ENCODE measurements at regions not wholly inside any gene's neighbourhood (a gene's known extent, or its start where the extent isn't known, plus 50 kb on each side); places are given as distances from the start of the nearest gene placed in this dataset.

DNA sequence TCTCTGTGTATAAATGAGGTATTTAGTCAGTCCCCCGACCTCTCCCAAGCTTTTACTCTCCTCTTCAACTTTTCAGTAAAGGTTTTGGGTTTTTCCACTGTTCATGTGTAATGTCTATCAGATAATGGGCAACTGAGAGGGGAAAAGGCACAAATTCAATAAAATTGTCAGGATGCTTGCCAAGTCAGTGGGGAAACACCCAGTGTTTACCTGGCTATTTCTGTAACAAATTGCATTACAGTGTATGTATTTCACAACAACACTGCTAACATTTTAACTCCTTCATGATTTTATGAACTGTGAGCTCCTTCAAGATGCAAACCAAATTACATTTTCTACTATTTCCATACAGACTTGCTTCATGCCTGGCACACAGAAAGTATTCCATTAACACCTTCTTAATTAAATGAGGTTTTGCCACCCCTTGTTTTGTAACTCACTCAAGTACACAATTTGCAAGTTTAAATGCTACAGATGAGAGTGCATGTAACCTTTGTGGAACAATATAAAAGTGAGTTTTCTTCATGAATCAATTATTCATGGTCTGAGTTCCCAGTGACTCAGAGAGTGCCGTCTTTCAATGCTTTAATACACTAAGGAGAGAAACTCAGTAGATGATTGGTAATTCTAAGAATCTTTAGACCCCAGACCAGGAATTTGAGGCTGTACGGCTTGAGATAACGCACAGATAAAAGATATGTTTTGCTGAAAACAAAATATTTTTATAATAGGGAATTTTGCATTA is 149.8 kb upstream of the TLL1 start:
- TF ChIP-seq, protein P1, sequence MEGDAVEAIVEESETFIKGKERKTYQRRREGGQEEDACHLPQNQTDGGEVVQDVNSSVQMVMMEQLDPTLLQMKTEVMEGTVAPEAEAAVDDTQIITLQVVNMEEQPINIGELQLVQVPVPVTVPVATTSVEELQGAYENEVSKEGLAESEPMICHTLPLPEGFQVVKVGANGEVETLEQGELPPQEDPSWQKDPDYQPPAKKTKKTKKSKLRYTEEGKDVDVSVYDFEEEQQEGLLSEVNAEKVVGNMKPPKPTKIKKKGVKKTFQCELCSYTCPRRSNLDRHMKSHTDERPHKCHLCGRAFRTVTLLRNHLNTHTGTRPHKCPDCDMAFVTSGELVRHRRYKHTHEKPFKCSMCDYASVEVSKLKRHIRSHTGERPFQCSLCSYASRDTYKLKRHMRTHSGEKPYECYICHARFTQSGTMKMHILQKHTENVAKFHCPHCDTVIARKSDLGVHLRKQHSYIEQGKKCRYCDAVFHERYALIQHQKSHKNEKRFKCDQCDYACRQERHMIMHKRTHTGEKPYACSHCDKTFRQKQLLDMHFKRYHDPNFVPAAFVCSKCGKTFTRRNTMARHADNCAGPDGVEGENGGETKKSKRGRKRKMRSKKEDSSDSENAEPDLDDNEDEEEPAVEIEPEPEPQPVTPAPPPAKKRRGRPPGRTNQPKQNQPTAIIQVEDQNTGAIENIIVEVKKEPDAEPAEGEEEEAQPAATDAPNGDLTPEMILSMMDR (IDR thresholded peaks at IDR 0.05; ENCODE audit: control insufficient read depth, extremely low read depth, insufficient read depth): no peak
- DNase-seq (ENCODE audit: low read depth): peak; percentile 21
- H3K4me3 ChIP-seq (ENCODE audit: low read depth, low read length): no peak overlapping the region

DNA sequence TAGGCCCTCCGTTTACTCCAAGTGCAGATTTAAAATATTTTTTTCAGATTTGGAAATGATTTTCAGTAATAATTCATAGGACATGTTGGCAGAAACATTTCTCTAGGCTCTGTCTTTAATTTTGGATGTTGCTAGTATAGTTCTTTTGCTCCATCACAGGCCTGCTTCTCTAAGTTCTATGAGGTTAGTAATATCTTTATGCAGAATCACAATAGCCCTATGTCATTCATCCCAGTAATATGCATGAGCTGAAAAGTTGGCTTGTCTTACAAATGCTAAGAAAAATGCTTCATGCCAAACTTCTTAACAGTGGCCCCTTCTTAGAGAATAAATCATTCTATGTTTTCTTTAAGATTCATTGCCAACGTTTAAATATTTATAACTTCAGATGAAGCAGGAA is 148.3 kb upstream of the TLL1 start:
- no peak overlapping the region for H3K4me3 ChIP-seq (ENCODE audit: low read depth, low read length)
- TF ChIP-seq, protein P1 (IDR thresholded peaks at IDR 0.05; ENCODE audit: control insufficient read depth, extremely low read depth, insufficient read depth): no peak
- no peak for DNase-seq (ENCODE audit: low read depth)

DNA sequence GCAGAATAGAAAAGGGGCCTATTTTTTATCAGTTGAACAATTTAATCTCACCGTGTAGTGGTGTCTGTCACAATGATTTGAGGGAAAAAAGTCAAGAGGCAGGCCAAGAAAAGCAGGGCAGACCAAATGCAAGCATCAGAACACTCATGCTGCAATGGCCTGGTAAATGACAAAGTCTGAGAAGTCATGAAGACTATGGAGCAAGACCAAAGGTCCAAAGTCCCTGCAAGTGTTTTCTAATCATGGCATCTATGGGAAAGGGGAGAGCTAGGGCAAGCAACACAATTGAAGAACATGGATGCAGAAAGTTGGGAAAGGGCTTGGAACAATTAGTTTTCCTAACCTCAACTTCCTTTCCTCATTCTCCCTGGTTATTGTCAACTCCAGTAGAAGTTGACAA is 147.7 kb upstream of the TLL1 start:
- no peak overlapping the region for H3K4me3 ChIP-seq (ENCODE audit: low read depth, low read length)
- no peak for DNase-seq (ENCODE audit: low read depth)
- TF ChIP-seq, protein P1 (IDR thresholded peaks at IDR 0.05; ENCODE audit: control insufficient read depth, extremely low read depth, insufficient read depth): no peak

DNA sequence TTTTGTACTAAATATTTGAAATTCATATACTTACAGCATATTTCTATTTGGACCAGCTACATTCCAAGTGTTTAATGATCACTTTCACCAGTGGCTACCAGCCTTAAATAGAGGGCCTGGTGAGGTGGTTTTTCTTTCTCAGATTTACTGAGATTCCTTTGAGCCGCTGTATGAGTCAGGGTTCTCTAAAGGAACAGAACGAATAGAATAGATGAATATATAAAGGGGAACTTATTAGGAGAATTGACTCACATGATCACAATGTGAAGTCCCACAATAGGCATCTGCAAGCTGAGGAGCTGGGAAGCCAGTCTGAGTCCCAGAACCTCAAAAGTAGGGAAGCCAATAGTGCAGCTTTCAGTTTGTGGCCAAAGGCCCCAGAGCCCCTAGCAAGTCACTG is 146.2 kb upstream of the TLL1 start:
- no peak overlapping the region for H3K4me3 ChIP-seq (ENCODE audit: low read depth, low read length)
- TF ChIP-seq, protein P1 (IDR thresholded peaks at IDR 0.05; ENCODE audit: control insufficient read depth, extremely low read depth, insufficient read depth): no peak
- no peak for DNase-seq (ENCODE audit: low read depth)

DNA sequence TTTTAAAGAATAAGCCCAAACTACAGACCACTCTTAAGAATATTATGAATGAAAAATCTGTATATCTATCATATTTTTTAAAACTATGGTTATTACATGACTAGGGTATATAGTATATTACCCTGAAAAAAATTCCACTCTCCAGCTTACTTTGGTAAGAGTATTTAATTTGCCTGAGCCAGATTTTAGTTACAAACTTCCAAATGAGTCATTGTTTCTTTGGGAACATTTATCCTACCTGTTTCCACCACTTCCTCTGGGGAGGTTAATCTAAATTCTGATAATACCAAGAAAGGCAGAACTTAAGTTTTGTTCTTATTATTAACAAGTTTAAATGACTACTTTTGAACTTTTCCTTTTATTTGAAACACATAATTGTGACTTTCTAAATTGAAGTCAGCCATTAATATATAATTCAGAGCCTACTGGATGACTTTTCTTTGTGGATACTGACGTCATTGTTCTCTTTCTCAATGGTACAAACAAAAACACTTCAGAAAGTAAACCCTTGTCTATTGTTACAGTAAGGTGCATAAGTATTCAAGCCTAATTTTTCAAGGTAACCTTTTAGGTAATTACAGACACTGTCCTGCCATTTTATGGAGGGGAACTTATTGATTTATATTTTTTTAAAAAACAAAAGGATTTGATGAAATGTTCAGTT is 135.6 kb upstream of the TLL1 start:
- no peak for DNase-seq (ENCODE audit: low read depth)
- H3K4me3 ChIP-seq (ENCODE audit: low read depth, low read length): no peak overlapping the region
- TF ChIP-seq, protein P1 (IDR thresholded peaks at IDR 0.05; ENCODE audit: control insufficient read depth, extremely low read depth, insufficient read depth): no peak

DNA sequence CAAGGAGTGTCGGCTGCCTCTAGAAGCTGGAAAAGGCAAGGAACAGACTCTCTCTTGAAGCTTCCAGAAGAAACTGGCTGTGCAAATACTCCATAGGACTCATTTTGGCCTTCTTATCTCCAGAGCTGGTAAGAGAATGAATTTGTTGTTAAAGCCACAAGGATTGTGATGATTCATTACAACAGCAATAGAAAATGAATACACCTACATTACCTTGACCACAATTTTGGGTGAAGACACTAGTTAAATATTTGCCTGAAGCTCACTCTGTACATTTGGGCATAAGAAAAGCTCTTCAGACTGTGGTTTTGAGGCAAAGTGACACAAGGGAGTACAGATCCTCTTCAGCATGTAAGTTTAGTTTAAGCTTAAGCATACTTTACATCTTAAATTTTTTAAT is 134.5 kb upstream of the TLL1 start:
- no peak for DNase-seq (ENCODE audit: low read depth)
- TF ChIP-seq, protein P1 (IDR thresholded peaks at IDR 0.05; ENCODE audit: control insufficient read depth, extremely low read depth, insufficient read depth): no peak
- H3K4me3 ChIP-seq (ENCODE audit: low read depth, low read length): no peak overlapping the region

Measured in LNCaP clone FGC (cell line).